Lower leg skin (tissue), 3 donors: ENCODE measurements at regions not wholly inside any gene's neighbourhood (a gene's known extent, or its start where the extent isn't known, plus 50 kb on each side); places are given as distances from the start of the nearest gene placed in this dataset.

Experiments used
- POLR2A ChIP-seq, 2 donors: fragments of 450-650 bp; IDR thresholded peaks; one replicate each; pipeline ENCODE4 v1.6.1; 2016 to 2017; ENCODE audit warnings: antibody characterized with exemption in 2 of 2, mild to moderate bottlenecking in 1 of 2, moderate library complexity in 1 of 2
- TF ChIP-seq, protein P1 (sequence below), 3 donors: fragments of 450-650 bp; IDR thresholded peaks; one replicate each; pipeline ENCODE4 v1.5.1; 2016; ENCODE audit warnings: antibody characterized with exemption in 3 of 3, mild to moderate bottlenecking in 3 of 3, moderate library complexity in 2 of 3

DNA sequence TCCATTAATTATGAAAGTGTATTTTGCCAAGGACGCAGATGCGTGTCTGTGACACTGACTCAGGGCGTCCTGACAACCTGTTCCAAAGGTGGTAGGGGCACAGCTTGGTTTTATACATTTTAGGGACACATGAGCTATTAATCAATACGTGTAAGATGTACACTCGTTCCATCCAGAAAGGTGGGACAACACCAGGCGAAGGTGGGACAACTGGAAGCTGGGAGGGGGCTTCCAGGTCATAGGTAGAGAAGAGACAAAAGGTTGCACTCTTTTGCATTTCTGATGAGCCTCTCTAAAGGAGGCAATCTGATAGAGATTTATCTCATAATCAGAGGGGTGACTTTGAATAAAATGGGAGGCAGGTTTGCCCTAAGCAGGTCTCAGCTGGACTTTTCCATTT is 82.7 kb upstream of the ZNF746 start:
- TF ChIP-seq, protein P1, sequence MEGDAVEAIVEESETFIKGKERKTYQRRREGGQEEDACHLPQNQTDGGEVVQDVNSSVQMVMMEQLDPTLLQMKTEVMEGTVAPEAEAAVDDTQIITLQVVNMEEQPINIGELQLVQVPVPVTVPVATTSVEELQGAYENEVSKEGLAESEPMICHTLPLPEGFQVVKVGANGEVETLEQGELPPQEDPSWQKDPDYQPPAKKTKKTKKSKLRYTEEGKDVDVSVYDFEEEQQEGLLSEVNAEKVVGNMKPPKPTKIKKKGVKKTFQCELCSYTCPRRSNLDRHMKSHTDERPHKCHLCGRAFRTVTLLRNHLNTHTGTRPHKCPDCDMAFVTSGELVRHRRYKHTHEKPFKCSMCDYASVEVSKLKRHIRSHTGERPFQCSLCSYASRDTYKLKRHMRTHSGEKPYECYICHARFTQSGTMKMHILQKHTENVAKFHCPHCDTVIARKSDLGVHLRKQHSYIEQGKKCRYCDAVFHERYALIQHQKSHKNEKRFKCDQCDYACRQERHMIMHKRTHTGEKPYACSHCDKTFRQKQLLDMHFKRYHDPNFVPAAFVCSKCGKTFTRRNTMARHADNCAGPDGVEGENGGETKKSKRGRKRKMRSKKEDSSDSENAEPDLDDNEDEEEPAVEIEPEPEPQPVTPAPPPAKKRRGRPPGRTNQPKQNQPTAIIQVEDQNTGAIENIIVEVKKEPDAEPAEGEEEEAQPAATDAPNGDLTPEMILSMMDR (IDR thresholded peaks at IDR 0.05), result no peak
- no peak for TF ChIP-seq POLR2A (IDR thresholded peaks at IDR 0.05)
